RWPE2 (cell line): ENCODE measurements at regions not wholly inside any gene's neighbourhood (a gene's known extent, or its start where the extent isn't known, plus 50 kb on each side); places are given as distances from the start of the nearest gene placed in this dataset.

Experiments used
- ATAC-seq: fragments of 200-7000 bp; cut with Tn5 transposase; 3 replicates; pipeline ENCODE4 v1.9.1; 2021; ENCODE audit warnings: low read depth
- DNase-seq: peaks from one replicate; pipeline ENCODE4 v3.0.0-alpha.2; 2020; ENCODE audit warnings: low spot score
- H3K27ac ChIP-seq: fragments of 450-650 bp; 2 replicates; pipeline ENCODE4 v1.5.1; 2017; ENCODE audit warnings: mild to moderate bottlenecking; ENCODE audit not compliant: poor library complexity, severe bottlenecking
- H3K27me3 ChIP-seq: fragments of 250-450 bp; sonication (Bioruptor Pico); 2 replicates; pipeline ENCODE4 v1.5.1; 2021; ENCODE audit warnings: mild to moderate bottlenecking, moderate library complexity; ENCODE audit not compliant: insufficient read depth, poor library complexity, severe bottlenecking
- H3K36me3 ChIP-seq: fragments of 250-450 bp; sonication (Bioruptor Pico); 2 replicates; pipeline ENCODE4 v1.5.1; 2020; ENCODE audit warnings: low read depth, mild to moderate bottlenecking, moderate library complexity
- H3K4me1 ChIP-seq: fragments of 250-450 bp; sonication (Bioruptor Pico); 2 replicates; pipeline ENCODE4 v1.5.1; 2021; ENCODE audit warnings: mild to moderate bottlenecking, moderate library complexity; ENCODE audit not compliant: insufficient read depth, poor library complexity, severe bottlenecking
- H3K4me3 ChIP-seq: fragments of 250-450 bp; sonication (Bioruptor Pico); 2 replicates; pipeline ENCODE4 v1.5.1; 2021; ENCODE audit warnings: mild to moderate bottlenecking, moderate library complexity; ENCODE audit not compliant: severe bottlenecking
- H3K9me3 ChIP-seq: fragments of 250-450 bp; sonication (Bioruptor Pico); 2 replicates; pipeline ENCODE4 v1.5.1; 2021; ENCODE audit warnings: mild to moderate bottlenecking, moderate library complexity; ENCODE audit not compliant: severe bottlenecking
- TF ChIP-seq, protein P1 (sequence below): fragments of 450-650 bp; IDR thresholded peaks from one replicate; pipeline ENCODE4 v1.5.1; 2017; ENCODE audit warnings: mild to moderate bottlenecking, moderate library complexity; ENCODE audit not compliant: poor library complexity, severe bottlenecking

DNA sequence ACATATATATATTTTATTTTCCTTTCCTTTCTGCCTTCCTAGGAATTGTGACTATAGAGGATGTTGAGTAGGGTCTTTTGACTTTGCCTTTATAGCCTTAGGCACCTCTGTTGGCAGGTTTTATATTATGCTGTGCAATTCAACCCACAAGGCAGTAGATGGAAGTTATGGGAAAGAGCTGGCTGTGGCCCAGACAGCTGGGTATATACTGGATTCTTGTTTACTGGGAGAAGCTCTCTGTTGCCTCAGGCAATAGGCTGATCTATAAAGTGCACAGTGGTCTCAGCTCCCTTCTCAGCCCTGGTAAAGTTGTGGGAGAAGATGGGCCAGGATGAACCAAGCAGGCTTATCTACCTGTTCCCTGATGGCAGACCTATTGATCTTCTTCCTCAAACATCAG, 342.0 kb downstream of the GBA3 start:
- TF ChIP-seq, protein P1, sequence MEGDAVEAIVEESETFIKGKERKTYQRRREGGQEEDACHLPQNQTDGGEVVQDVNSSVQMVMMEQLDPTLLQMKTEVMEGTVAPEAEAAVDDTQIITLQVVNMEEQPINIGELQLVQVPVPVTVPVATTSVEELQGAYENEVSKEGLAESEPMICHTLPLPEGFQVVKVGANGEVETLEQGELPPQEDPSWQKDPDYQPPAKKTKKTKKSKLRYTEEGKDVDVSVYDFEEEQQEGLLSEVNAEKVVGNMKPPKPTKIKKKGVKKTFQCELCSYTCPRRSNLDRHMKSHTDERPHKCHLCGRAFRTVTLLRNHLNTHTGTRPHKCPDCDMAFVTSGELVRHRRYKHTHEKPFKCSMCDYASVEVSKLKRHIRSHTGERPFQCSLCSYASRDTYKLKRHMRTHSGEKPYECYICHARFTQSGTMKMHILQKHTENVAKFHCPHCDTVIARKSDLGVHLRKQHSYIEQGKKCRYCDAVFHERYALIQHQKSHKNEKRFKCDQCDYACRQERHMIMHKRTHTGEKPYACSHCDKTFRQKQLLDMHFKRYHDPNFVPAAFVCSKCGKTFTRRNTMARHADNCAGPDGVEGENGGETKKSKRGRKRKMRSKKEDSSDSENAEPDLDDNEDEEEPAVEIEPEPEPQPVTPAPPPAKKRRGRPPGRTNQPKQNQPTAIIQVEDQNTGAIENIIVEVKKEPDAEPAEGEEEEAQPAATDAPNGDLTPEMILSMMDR, result no peak
- no peak for DNase-seq

GRCh38 chr4:23033796-23034195, 341.1 kb downstream of the GBA3 start:
- Histone ChIP-seq H3K9me3 (no peaks in the 10 kb centered on the region), H3K27me3 (no peaks in the 10 kb centered on the region), H3K36me3 (no peaks in the 10 kb centered on the region), H3K4me3 (no peak overlapping the region), H3K27ac (no peak overlapping the region), H3K4me1 (no peaks in the 10 kb centered on the region)
- TF ChIP-seq, protein P1, result no peak
- no peak for DNase-seq
- ATAC-seq, result no peak

More for the DNA sequence above, 342.0 kb downstream of the GBA3 start:
- no peak for ATAC-seq
- Histone ChIP-seq H3K9me3 (no peaks in the 10 kb centered on the region), H3K27ac (no peak overlapping the region), H3K4me1 (peaks cover 3% of the 10 kb centered on the region), H3K4me3 (no peak overlapping the region), H3K36me3 (no peaks in the 10 kb centered on the region), H3K27me3 (no peaks in the 10 kb centered on the region)

- TF ChIP-seq, protein P1, result no peak
- DNase-seq (no peak), ATAC-seq (no peak)
- no peaks in the 10 kb centered on the region for H3K27me3 ChIP-seq
- no peak overlapping the region for H3K4me3 ChIP-seq
- no peaks in the 10 kb centered on the region for H3K4me1 ChIP-seq
- H3K9me3 ChIP-seq, result no peaks in the 10 kb centered on the region
- no peak overlapping the region for H3K27ac ChIP-seq
- H3K36me3 ChIP-seq, result no peaks in the 10 kb centered on the region
Observed at GRCh38 chr4:23028875-23029274, 336.1 kb downstream of the GBA3 start.

DNA sequence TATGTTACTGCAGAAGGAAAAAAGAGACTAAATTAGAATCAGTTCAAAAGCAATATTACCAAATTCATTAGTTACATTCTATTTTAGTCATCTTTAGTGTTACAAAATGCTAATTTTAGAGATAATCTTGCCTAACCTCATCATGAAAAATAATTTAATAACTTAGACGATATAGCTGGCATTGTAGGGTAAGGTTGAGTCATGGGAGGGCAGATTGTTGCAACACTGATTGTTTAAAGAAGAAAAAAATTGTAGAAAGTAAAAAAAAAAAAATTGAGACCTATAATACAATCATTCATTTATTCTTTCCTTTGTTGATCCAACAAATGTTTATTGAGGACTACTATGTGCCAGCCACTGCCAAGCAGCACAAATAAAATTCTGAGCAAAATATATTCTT, 330.9 kb downstream of the GBA3 start:
- TF ChIP-seq, protein P1, result no peak
- Histone ChIP-seq H3K4me1 (peaks cover 8% of the 10 kb centered on the region), H3K4me3 (no peak overlapping the region), H3K27me3 (no peaks in the 10 kb centered on the region), H3K9me3 (no peaks in the 10 kb centered on the region), H3K36me3 (no peaks in the 10 kb centered on the region), H3K27ac (no peak overlapping the region)
- DNase-seq (no peak), ATAC-seq (no peak)

- no peaks in the 10 kb centered on the region for H3K27me3 ChIP-seq
- no peak for DNase-seq
- TF ChIP-seq, protein P1, result no peak
Observed at GRCh38 chr4:23023121-23023520, 330.4 kb downstream of the GBA3 start.

More at GRCh38 chr4:23023121-23023520, 330.4 kb downstream of the GBA3 start:
- H3K4me1 ChIP-seq, result peaks cover 8% of the 10 kb centered on the region
- no peaks in the 10 kb centered on the region for H3K36me3 ChIP-seq
- no peak overlapping the region for H3K27ac ChIP-seq
- H3K4me3 ChIP-seq, result no peak overlapping the region
- no peak for ATAC-seq
- no peaks in the 10 kb centered on the region for H3K9me3 ChIP-seq
